CD4-positive, alpha-beta T cell (primary cell): ENCODE measurements at regions not wholly inside any gene's neighbourhood (a gene's known extent, or its start where the extent isn't known, plus 50 kb on each side); places are given as distances from the start of the nearest gene placed in this dataset.

ENCODE experiments used
- ATAC-seq: fragments of 200-7000 bp; cut with Tn5 transposase; one replicate; pipeline ENCODE4 v1.10.0; 2022; ENCODE audit warnings: mild to moderate bottlenecking; ENCODE audit not compliant: poor library complexity
- CTCF ChIA-PET: fragments of 350-600 bp; sonication (Branson Sonifier 250); formaldehyde crosslinking; loops from one replicate; lab custom pipeline; 2021; ENCODE audit warnings: antibody characterized with exemption, inconsistent platforms; lab: Charles Lee
- POLR2A ChIA-PET: fragments of 350-600 bp; sonication (Branson Sonifier 250); formaldehyde crosslinking; loops from one replicate; lab custom pipeline; 2021; ENCODE audit warnings: antibody characterized with exemption, inconsistent platforms; lab: Charles Lee
- DNase-seq, 14 experiments: peaks; one replicate each; pipeline ENCODE4 v3.0.0-alpha.2; 2013 to 2020; ENCODE audit warnings: mixed read lengths in 2 of 14
- H3K27ac ChIP-seq, 2 donors: one replicate each; pipeline versions ENCODE4 v1.5.1 to v1.7.0; 2013; ENCODE audit warnings: low read length in 2 of 2, low read depth in 1 of 2, mild to moderate bottlenecking in 1 of 2
- H3K27me3 ChIP-seq, 2 experiments: 1 replicate in 1 of 2; 2 replicates in 1 of 2; pipeline versions ENCODE4 v1.6.1 to v1.7.0; 2013; ENCODE audit warnings: low read length in 2 of 2, control low read depth in 1 of 2, mild to moderate bottlenecking in 1 of 2, moderate library complexity in 1 of 2; ENCODE audit not compliant: insufficient read depth in 2 of 2, control insufficient read depth in 1 of 2
- H3K36me3 ChIP-seq: one replicate; pipeline ENCODE4 v1.6.1; 2013; ENCODE audit warnings: low read length, control low read depth; ENCODE audit not compliant: insufficient read depth
- H3K4me1 ChIP-seq: one replicate; pipeline ENCODE4 v1.6.1; 2013; ENCODE audit warnings: low read length, control low read depth; ENCODE audit not compliant: insufficient read depth
- H3K4me3 ChIP-seq: one replicate; pipeline ENCODE4 v1.5.1; 2013; ENCODE audit warnings: mild to moderate bottlenecking, low read length, moderate library complexity
- H3K9me3 ChIP-seq, 2 experiments: 1 replicate in 1 of 2; 2 replicates in 1 of 2; pipeline versions ENCODE4 v1.6.1 to v1.7.0; 2013; ENCODE audit warnings: low read length in 2 of 2, mild to moderate bottlenecking in 2 of 2, control low read depth in 1 of 2, moderate library complexity in 1 of 2; ENCODE audit not compliant: control insufficient read depth in 1 of 2, insufficient read depth in 1 of 2
- H3K27ac Mint-ChIP-seq: one replicate; pipeline ENCODE4 v1.8.0; 2020; ENCODE audit warnings: mixed read lengths
- H3K27me3 Mint-ChIP-seq: one replicate; pipeline ENCODE4 v1.8.0; 2021; ENCODE audit warnings: mixed read lengths
- H3K36me3 Mint-ChIP-seq: one replicate; pipeline ENCODE4 v1.8.0; 2021; ENCODE audit warnings: low read depth, mixed read lengths
- H3K4me1 Mint-ChIP-seq: one replicate; pipeline ENCODE4 v1.8.0; 2021; ENCODE audit warnings: low read depth, mixed read lengths
- H3K4me3 Mint-ChIP-seq: one replicate; pipeline ENCODE4 v1.8.0; 2020; ENCODE audit warnings: mild to moderate bottlenecking, mixed read lengths
- H3K9me3 Mint-ChIP-seq: one replicate; pipeline ENCODE4 v1.8.0; 2020; ENCODE audit warnings: mixed read lengths
- intact Hi-C, 2 experiments: fragments of 100-400 bp; cut with DNase I in 1 of 2; cut with micrococcal nuclease in 1 of 2; formaldehyde crosslinking; loops; one replicate each; pipeline versions ENCODE4 v1.15.1 to v1.9.0; 2023 to 2025; cut with DNase I, micrococcal nuclease
- TF ChIP-seq, protein P1 (sequence below): fragments of 200-600 bp; IDR thresholded peaks from one replicate; pipeline ENCODE4 v1.8.0; 2022; ENCODE audit warnings: antibody characterized with exemption, mild to moderate bottlenecking

GRCh38 chr5:57778501-57779091 lies 296.0 kb upstream of the ACTBL2 start:
- TF ChIP-seq, protein P1, sequence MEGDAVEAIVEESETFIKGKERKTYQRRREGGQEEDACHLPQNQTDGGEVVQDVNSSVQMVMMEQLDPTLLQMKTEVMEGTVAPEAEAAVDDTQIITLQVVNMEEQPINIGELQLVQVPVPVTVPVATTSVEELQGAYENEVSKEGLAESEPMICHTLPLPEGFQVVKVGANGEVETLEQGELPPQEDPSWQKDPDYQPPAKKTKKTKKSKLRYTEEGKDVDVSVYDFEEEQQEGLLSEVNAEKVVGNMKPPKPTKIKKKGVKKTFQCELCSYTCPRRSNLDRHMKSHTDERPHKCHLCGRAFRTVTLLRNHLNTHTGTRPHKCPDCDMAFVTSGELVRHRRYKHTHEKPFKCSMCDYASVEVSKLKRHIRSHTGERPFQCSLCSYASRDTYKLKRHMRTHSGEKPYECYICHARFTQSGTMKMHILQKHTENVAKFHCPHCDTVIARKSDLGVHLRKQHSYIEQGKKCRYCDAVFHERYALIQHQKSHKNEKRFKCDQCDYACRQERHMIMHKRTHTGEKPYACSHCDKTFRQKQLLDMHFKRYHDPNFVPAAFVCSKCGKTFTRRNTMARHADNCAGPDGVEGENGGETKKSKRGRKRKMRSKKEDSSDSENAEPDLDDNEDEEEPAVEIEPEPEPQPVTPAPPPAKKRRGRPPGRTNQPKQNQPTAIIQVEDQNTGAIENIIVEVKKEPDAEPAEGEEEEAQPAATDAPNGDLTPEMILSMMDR, result no peak
- H3K4me1 ChIP-seq, result no peaks in the 10 kb centered on the region
- H3K4me3 Mint-ChIP-seq, result no peak overlapping the region
- H3K4me1 Mint-ChIP-seq, result no peaks in the 10 kb centered on the region
- no peaks in the 10 kb centered on the region for H3K36me3 Mint-ChIP-seq
- H3K9me3 Mint-ChIP-seq, result no peaks in the 10 kb centered on the region
- H3K36me3 ChIP-seq, result no peaks in the 10 kb centered on the region
- ChIA-PET POLR2A (no interaction called here), CTCF (no interaction called here)
- H3K27ac Mint-ChIP-seq, result no peak overlapping the region
- H3K4me3 ChIP-seq, result no peak overlapping the region
- DNase-seq (no peak), ATAC-seq (no peak)
- no peaks in the 10 kb centered on the region for H3K27me3 Mint-ChIP-seq
- no peak overlapping the region for H3K27ac ChIP-seq
- H3K27me3 ChIP-seq, result no peaks in the 10 kb centered on the region
- intact Hi-C loops, result loop anchor here (1.0 to 10.0 kb wide), 3 partner anchors 484 to 684 kb away; no protein-coding TSS in a partner anchor
- H3K9me3 ChIP-seq, result no peaks in the 10 kb centered on the region

GRCh38 chr5:57777174-57777581 lies 294.6 kb upstream of the ACTBL2 start:
- no peak for ATAC-seq
- no peak overlapping the region for H3K4me3 ChIP-seq
- H3K4me1 Mint-ChIP-seq, result no peaks in the 10 kb centered on the region
- no peaks in the 10 kb centered on the region for H3K27me3 ChIP-seq
- intact Hi-C loops, result loop anchor here (2.0 to 10.0 kb wide), 2 partner anchors 476 to 482 kb away; no protein-coding TSS in a partner anchor
- no peak overlapping the region for H3K4me3 Mint-ChIP-seq
- CTCF ChIA-PET, result interaction anchor here (1.3 kb wide), 1 partner anchor 16 kb away, joined by 5 read pairs; no protein-coding TSS in a partner anchor
- H3K36me3 ChIP-seq, result no peaks in the 10 kb centered on the region
- no peaks in the 10 kb centered on the region for H3K9me3 Mint-ChIP-seq
- TF ChIP-seq, protein P1, result no peak
- no peaks in the 10 kb centered on the region for H3K36me3 Mint-ChIP-seq
- no peaks in the 10 kb centered on the region for H3K4me1 ChIP-seq
- no peak overlapping the region for H3K27ac ChIP-seq
- DNase-seq, result no peak
- POLR2A ChIA-PET, result no interaction called here
- H3K27ac Mint-ChIP-seq, result no peak overlapping the region
- H3K27me3 Mint-ChIP-seq, result no peaks in the 10 kb centered on the region
- H3K9me3 ChIP-seq, result no peaks in the 10 kb centered on the region

DNA sequence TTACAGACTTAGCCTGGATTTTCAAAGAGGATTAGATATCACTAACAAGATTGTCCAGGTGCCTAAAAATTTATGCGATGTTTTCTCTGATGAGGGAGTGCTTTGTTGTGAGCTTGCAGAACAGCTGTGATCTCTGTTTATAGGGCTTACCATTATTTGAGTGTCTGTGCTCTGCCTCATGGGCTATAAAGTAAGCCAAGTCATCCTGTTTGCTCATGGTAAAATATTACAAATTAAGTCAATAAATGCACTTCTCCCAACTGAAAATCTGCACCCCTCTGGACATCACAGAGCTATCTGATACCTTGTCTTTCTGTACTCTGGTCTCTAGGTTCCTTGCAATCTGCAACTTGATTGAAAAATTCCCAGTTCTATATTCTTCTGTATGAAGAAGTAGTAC lies 293.4 kb upstream of the ACTBL2 start:
- CTCF ChIA-PET, result interaction anchor here (1.3 kb wide), 1 partner anchor 17 kb away, joined by 5 read pairs; no protein-coding TSS in a partner anchor
- Histone ChIP-seq H3K9me3 (no peaks in the 10 kb centered on the region), H3K4me3 (no peak overlapping the region), H3K27ac (no peak overlapping the region), H3K4me1 (no peaks in the 10 kb centered on the region), H3K27me3 (no peaks in the 10 kb centered on the region), H3K36me3 (no peaks in the 10 kb centered on the region)
- Mint-ChIP-seq H3K4me3 (no peak overlapping the region), H3K27me3 (peaks cover 5% of the 10 kb centered on the region), H3K9me3 (no peaks in the 10 kb centered on the region), H3K36me3 (no peaks in the 10 kb centered on the region), H3K4me1 (no peaks in the 10 kb centered on the region), H3K27ac (no peak overlapping the region)
- ATAC-seq (no peak), DNase-seq (no peak)
- intact Hi-C loops, result loop anchor here (2.0 to 10.0 kb wide), 2 partner anchors 475 to 481 kb away; no protein-coding TSS in a partner anchor
- POLR2A ChIA-PET, result no interaction called here
- TF ChIP-seq, protein P1, result no peak
